ENCODE measurements at regions not wholly inside any gene's neighbourhood (a gene's known extent, or its start where the extent isn't known, plus 50 kb on each side); places are given as distances from the start of the nearest gene placed in this dataset.
"Not testable (repeated sequence)": the region's sequence is repeated elsewhere in the genome, so short reads cannot be mapped to it uniquely, and the experiment has no call there.

GRCh38 chr5:92836855-92837755 lies 743.9 kb downstream of the NR2F1-AS1 start:
- H3K9ac ChIP-seq (ENCODE audit: low read length) = no peak overlapping the region
- H4K20me1 ChIP-seq (ENCODE audit: control insufficient read depth, insufficient read depth, low read length, poor library complexity, severe bottlenecking) = no peaks in the 10 kb centered on the region
- POLR2A ChIA-PET = no interaction called here
- no peak overlapping the region for H3K27ac ChIP-seq (ENCODE audit: low read length in 2 of 2)
- ATAC-seq (ENCODE audit: low read depth) (no peak), DNase-seq (no peak)
- H3K36me3 ChIP-seq (replicated peaks in 1 of 2; ENCODE audit: control extremely low read depth in 1 of 2, control insufficient read depth in 1 of 2, extremely low read depth in 1 of 2, insufficient read depth in 2 of 2, low read length in 1 of 2) = no peaks in the 10 kb centered on the region
- no peaks in the 10 kb centered on the region for H3K27me3 ChIP-seq (replicated peaks in 1 of 4; ENCODE audit: control extremely low read depth in 1 of 4, control insufficient read depth in 3 of 4, insufficient read depth in 4 of 4, low read length in 3 of 4)
- no peak overlapping the region for H3K4me3 ChIP-seq (ENCODE audit: control extremely low read depth in 1 of 5, extremely low read depth in 1 of 5, insufficient read depth in 1 of 5, low read depth in 2 of 5, low read length in 4 of 5)
- no peaks in the 10 kb centered on the region for H3K4me1 Mint-ChIP-seq
- intact Hi-C loops (cut with micrococcal nuclease) = no loop called here
- H3K4me1 ChIP-seq (ENCODE audit: control insufficient read depth in 2 of 2, insufficient read depth in 2 of 2, low read length in 2 of 2) = no peaks in the 10 kb centered on the region
- no peaks in the 10 kb centered on the region for H3K79me2 ChIP-seq (ENCODE audit: control insufficient read depth, insufficient read depth, low read length)
- H3K27ac Mint-ChIP-seq = no peak overlapping the region
- H2AFZ ChIP-seq (ENCODE audit: insufficient read depth, low read depth, low read length, poor library complexity, severe bottlenecking) = no peak overlapping the region
- no peak overlapping the region for H3K4me2 ChIP-seq (replicated peaks; ENCODE audit: low read depth, low read length, poor library complexity, severe bottlenecking)
- H3K9me3 ChIP-seq (ENCODE audit: control extremely low read depth in 1 of 3, control insufficient read depth in 2 of 3, insufficient read depth in 1 of 3, low read length in 2 of 3) = peaks cover 0 to 11% (median 0%) of the 10 kb centered on the region in 3 donors
- no peaks in the 10 kb centered on the region for H3K27me3 Mint-ChIP-seq
- CTCF ChIA-PET = no interaction called here
- TF ChIP-seq EZH2 (IDR thresholded peaks at IDR 0.05; ENCODE audit: borderline replicate concordance, insufficient read depth, low read depth, low read length, poor library complexity, severe bottlenecking) (no peak), CTCF (IDR thresholded peaks at IDR 0.05) (no peak)
- H3K9me3 Mint-ChIP-seq (ENCODE audit: insufficient read depth) = peaks cover 3% of the 10 kb centered on the region
- WGBS (ENCODE audit: insufficient coverage) = 95% methylated on average over 3 of the region's 3 CpGs
- H3K4me3 Mint-ChIP-seq = no peak overlapping the region

DNA sequence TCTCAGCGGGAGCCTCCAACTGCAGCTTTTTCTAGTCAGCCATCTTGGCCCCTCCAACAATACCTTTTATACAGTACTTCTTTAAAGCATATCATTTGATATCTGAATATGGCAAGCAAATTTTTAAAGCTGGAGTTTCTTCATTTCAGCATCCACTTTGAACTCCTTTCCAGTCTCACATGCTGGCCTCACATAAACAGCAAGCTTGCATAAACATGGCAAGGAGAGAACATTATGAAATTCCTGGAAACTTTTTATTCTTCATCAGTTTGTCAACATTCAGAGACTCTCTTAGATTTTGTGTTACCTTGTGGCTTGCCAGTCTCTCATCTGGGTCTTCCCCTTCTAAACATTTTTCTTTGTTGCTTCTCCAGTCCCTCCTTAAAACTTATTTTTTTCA lies 745.3 kb downstream of the NR2F1-AS1 start:
- ChIA-PET CTCF (no interaction called here), POLR2A (no interaction called here)
- Mint-ChIP-seq H3K4me1 (no peaks in the 10 kb centered on the region), H3K27me3 (no peaks in the 10 kb centered on the region), H3K27ac (no peak overlapping the region), H3K9me3 (ENCODE audit: insufficient read depth) (peaks cover 3% of the 10 kb centered on the region), H3K4me3 (no peak overlapping the region)
- Histone ChIP-seq H3K79me2 (ENCODE audit: control insufficient read depth, insufficient read depth, low read length) (no peaks in the 10 kb centered on the region), H3K9me3 (ENCODE audit: control extremely low read depth in 1 of 3, control insufficient read depth in 2 of 3, insufficient read depth in 1 of 3, low read length in 2 of 3) (peaks cover 0 to 11% (median 0%) of the 10 kb centered on the region in 3 donors), H3K27me3 (replicated peaks in 1 of 4; ENCODE audit: control extremely low read depth in 1 of 4, control insufficient read depth in 3 of 4, insufficient read depth in 4 of 4, low read length in 3 of 4) (no peaks in the 10 kb centered on the region), H4K20me1 (ENCODE audit: control insufficient read depth, insufficient read depth, low read length, poor library complexity, severe bottlenecking) (no peaks in the 10 kb centered on the region), H3K27ac (ENCODE audit: low read length in 2 of 2) (no peak overlapping the region), H3K4me3 (ENCODE audit: control extremely low read depth in 1 of 5, extremely low read depth in 1 of 5, insufficient read depth in 1 of 5, low read depth in 2 of 5, low read length in 4 of 5) (no peak overlapping the region), H3K4me2 (replicated peaks; ENCODE audit: low read depth, low read length, poor library complexity, severe bottlenecking) (no peak overlapping the region), H3K9ac (ENCODE audit: low read length) (no peak overlapping the region), H3K4me1 (ENCODE audit: control insufficient read depth in 2 of 2, insufficient read depth in 2 of 2, low read length in 2 of 2) (no peaks in the 10 kb centered on the region), H2AFZ (ENCODE audit: insufficient read depth, low read depth, low read length, poor library complexity, severe bottlenecking) (no peak overlapping the region), H3K36me3 (replicated peaks in 1 of 2; ENCODE audit: control extremely low read depth in 1 of 2, control insufficient read depth in 1 of 2, extremely low read depth in 1 of 2, insufficient read depth in 2 of 2, low read length in 1 of 2) (no peaks in the 10 kb centered on the region)
- TF ChIP-seq EZH2 (IDR thresholded peaks at IDR 0.05; ENCODE audit: borderline replicate concordance, insufficient read depth, low read depth, low read length, poor library complexity, severe bottlenecking) (no peak), CTCF (IDR thresholded peaks at IDR 0.05) (no peak)
- ATAC-seq (ENCODE audit: low read depth) = no peak
- no CpG with 5 or more reads among the region's 1 CpG for WGBS (ENCODE audit: insufficient coverage)
- intact Hi-C loops (cut with micrococcal nuclease) = no loop called here
- no peak for DNase-seq

- H3K4me3 ChIP-seq (ENCODE audit: control extremely low read depth in 1 of 5, extremely low read depth in 1 of 5, insufficient read depth in 1 of 5, low read depth in 2 of 5, low read length in 4 of 5); H3K27me3 ChIP-seq (replicated peaks in 1 of 4; ENCODE audit: control extremely low read depth in 1 of 4, control insufficient read depth in 3 of 4, insufficient read depth in 4 of 4, low read length in 3 of 4); H3K36me3 ChIP-seq (replicated peaks in 1 of 2; ENCODE audit: control extremely low read depth in 1 of 2, control insufficient read depth in 1 of 2, extremely low read depth in 1 of 2, insufficient read depth in 2 of 2, low read length in 1 of 2); H3K27ac ChIP-seq (ENCODE audit: low read length in 2 of 2); H2AFZ ChIP-seq (ENCODE audit: insufficient read depth, low read depth, low read length, poor library complexity, severe bottlenecking); H3K27ac Mint-ChIP-seq; H3K27me3 Mint-ChIP-seq; DNase-seq; H4K20me1 ChIP-seq (ENCODE audit: control insufficient read depth, insufficient read depth, low read length, poor library complexity, severe bottlenecking); H3K4me1 Mint-ChIP-seq; H3K79me2 ChIP-seq (ENCODE audit: control insufficient read depth, insufficient read depth, low read length); H3K4me3 Mint-ChIP-seq; ATAC-seq (ENCODE audit: low read depth); H3K4me2 ChIP-seq (replicated peaks; ENCODE audit: low read depth, low read length, poor library complexity, severe bottlenecking); CTCF ChIA-PET; POLR2A ChIA-PET; H3K9ac ChIP-seq (ENCODE audit: low read length); H3K4me1 ChIP-seq (ENCODE audit: control insufficient read depth in 2 of 2, insufficient read depth in 2 of 2, low read length in 2 of 2); H3K9me3 Mint-ChIP-seq (ENCODE audit: insufficient read depth); intact Hi-C loops (cut with micrococcal nuclease); H3K9me3 ChIP-seq (ENCODE audit: control extremely low read depth in 1 of 3, control insufficient read depth in 2 of 3, insufficient read depth in 1 of 3, low read length in 2 of 3): not testable (repeated sequence)
- whole genome bisulfite sequencing (ENCODE audit: insufficient coverage) = 90% methylated on average over 2 of the region's 3 CpGs
Measured at GRCh38 chr5:92823551-92823950, 757.5 kb downstream of the NR2F1-AS1 start.

Data from B cell (primary cell).